Activated CD4-positive, alpha-beta T cell treated with anti-CD3 and anti-CD28 coated beads for 36 hours (primary cell): ENCODE measurements at regions not wholly inside any gene's neighbourhood (a gene's known extent, or its start where the extent isn't known, plus 50 kb on each side); places are given as distances from the start of the nearest gene placed in this dataset.
"Not testable (repeated sequence)": the region's sequence is repeated elsewhere in the genome, so short reads cannot be mapped to it uniquely, and the experiment has no call there.

Experiments
- ATAC-seq: fragments of 200-7000 bp; cut with Tn5 transposase; one replicate; pipeline ENCODE4 v1.10.0; 2021; ENCODE audit warnings: mild to moderate bottlenecking, moderate library complexity
- CTCF ChIA-PET: fragments of 350-600 bp; sonication (Branson Sonifier 250); formaldehyde crosslinking; loops from one replicate; lab custom pipeline; 2021; ENCODE audit warnings: antibody characterized with exemption; lab: Charles Lee
- POLR2A ChIA-PET: fragments of 350-600 bp; sonication (Branson Sonifier 250); formaldehyde crosslinking; loops from one replicate; lab custom pipeline; 2021; ENCODE audit warnings: antibody characterized with exemption, inconsistent platforms; lab: Charles Lee
- DNase-seq: peaks from one replicate; pipeline ENCODE4 v3.0.0-alpha.2; 2020
- H3K27ac Mint-ChIP-seq: one replicate; pipeline ENCODE4 v1.8.0; 2021; ENCODE audit warnings: mixed read lengths
- H3K27me3 Mint-ChIP-seq: one replicate; pipeline ENCODE4 v1.8.0; 2021; ENCODE audit warnings: mixed read lengths
- H3K36me3 Mint-ChIP-seq: one replicate; pipeline ENCODE4 v1.8.0; 2021; ENCODE audit warnings: low read depth, mixed read lengths
- H3K4me1 Mint-ChIP-seq: one replicate; pipeline ENCODE4 v1.8.0; 2021; ENCODE audit warnings: mixed read lengths
- H3K4me3 Mint-ChIP-seq: one replicate; pipeline ENCODE4 v1.8.0; 2021; ENCODE audit warnings: mild to moderate bottlenecking, moderate library complexity, mixed read lengths
- H3K9me3 Mint-ChIP-seq: one replicate; pipeline ENCODE4 v1.8.0; 2021; ENCODE audit warnings: low read depth, mixed read lengths
- intact Hi-C, 2 experiments: fragments of 100-400 bp; cut with DNase I in 1 of 2; cut with micrococcal nuclease in 1 of 2; formaldehyde crosslinking; loops; one replicate each; pipeline versions ENCODE4 v1.14.2 to v1.15.1; 2022 to 2024; cut with DNase I, micrococcal nuclease

DNA sequence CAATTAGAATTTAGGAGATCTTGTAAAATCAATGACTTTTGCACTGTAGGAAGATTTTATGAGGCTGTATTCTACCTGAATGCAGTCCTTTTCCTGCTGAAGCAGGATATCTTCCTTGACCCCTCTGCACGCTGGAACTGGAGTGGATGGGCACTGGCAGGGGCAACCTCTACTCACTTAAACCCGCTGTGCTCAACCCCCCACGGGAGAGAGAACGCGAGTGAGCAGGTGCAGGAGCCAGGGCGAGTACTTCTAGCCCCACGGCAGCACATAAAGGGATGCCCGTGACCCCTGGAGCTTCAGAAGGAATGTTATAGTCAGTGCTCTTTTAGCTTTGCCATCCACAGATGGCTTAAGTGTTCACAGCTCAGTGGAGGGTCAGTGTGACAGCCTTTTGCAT is 1144.8 kb downstream of the EPHA7 start:
- ATAC-seq (no peak), DNase-seq (no peak)
- CTCF ChIA-PET, result interaction anchor here (1.0 kb wide), 1 partner anchor 25 kb away, joined by 3 read pairs; no protein-coding TSS in a partner anchor
- no peak overlapping the region for H3K4me3 Mint-ChIP-seq
- intact Hi-C loops, result no loop called here
- H3K4me1 Mint-ChIP-seq, result no peaks in the 10 kb centered on the region
- POLR2A ChIA-PET, result no interaction called here
- H3K27me3 Mint-ChIP-seq, result no peaks in the 10 kb centered on the region
- H3K27ac Mint-ChIP-seq, result no peak overlapping the region
- H3K36me3 Mint-ChIP-seq, result no peaks in the 10 kb centered on the region
- peaks cover 14% of the 10 kb centered on the region for H3K9me3 Mint-ChIP-seq

DNA sequence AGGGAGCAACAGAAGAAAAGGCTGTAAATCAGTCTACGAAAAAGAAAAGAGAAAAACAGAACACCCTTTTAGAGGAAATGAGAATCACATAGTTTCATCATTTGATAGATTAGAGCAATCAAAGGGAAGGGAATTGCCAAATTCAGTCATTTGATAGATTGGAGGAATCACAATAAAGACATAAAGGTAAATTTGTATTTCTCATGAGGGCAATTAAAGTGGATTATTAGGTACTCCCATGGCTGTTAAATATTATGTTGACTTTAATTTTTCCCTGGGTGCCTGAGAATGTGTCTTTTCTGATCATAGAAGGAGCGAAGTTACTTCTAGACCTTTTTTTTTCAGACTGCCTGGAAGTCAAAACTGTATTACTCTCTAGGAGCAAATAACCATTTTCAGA is 1145.7 kb downstream of the EPHA7 start:
- intact Hi-C loops, result no loop called here
- peaks cover 14% of the 10 kb centered on the region for H3K9me3 Mint-ChIP-seq
- CTCF ChIA-PET, result no interaction called here
- ATAC-seq (no peak), DNase-seq (no peak)
- no peak overlapping the region for H3K27ac Mint-ChIP-seq
- POLR2A ChIA-PET, result no interaction called here
- H3K4me3 Mint-ChIP-seq, result no peak overlapping the region
- H3K27me3 Mint-ChIP-seq, result no peaks in the 10 kb centered on the region
- H3K4me1 Mint-ChIP-seq, result no peaks in the 10 kb centered on the region
- H3K36me3 Mint-ChIP-seq, result no peaks in the 10 kb centered on the region

DNA sequence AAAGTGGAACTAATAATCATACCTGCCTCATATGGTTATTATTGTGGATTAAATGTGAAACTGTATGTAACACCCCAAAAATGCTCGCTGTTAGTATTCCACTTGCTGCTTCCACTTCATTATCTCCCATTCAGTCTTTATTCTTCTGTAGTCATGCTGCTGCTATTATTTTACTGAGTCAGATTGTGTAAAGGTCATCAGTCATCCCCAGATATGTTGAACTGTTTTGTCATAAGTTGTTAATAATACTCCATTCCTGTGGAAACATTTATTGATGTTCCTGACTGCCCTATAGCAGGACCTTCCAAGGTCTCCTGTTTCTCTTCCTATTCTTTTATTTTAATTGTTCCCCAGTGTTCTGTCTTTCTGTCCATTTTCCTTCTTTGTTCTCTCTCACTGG is 1148.3 kb downstream of the EPHA7 start:
- DNase-seq (no peak), ATAC-seq (no peak)
- CTCF ChIA-PET, result no interaction called here
- intact Hi-C loops, result no loop called here
- no peak overlapping the region for H3K27ac Mint-ChIP-seq
- no peaks in the 10 kb centered on the region for H3K36me3 Mint-ChIP-seq
- H3K4me1 Mint-ChIP-seq, result no peaks in the 10 kb centered on the region
- H3K4me3 Mint-ChIP-seq, result no peak overlapping the region
- POLR2A ChIA-PET, result no interaction called here
- no peaks in the 10 kb centered on the region for H3K27me3 Mint-ChIP-seq
- H3K9me3 Mint-ChIP-seq, result peaks cover 17% of the 10 kb centered on the region

DNA sequence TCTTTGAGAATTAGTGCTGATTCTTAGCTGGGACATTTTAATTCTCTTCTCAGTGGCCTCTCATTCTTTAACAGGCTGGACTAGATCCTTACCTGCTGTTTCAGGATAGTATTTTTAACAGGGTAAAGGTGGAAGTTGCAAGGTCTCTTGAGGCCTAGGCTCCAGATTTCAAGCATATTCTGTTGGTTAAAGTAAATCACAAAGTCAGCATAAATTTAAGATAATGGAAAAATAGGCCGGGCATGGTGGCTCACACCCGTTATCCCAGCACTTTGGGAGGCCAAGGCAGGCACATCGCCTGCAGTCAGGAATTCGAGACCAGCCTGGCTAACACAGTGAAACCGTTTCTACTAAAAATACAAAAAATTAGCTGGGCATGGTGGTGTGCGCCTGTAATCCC is 1149.0 kb downstream of the EPHA7 start:
- ChIA-PET POLR2A (no interaction called here), CTCF (no interaction called here)
- no peak for DNase-seq
- no peak overlapping the region for H3K27ac Mint-ChIP-seq
- H3K4me1 Mint-ChIP-seq, result no peaks in the 10 kb centered on the region
- no peaks in the 10 kb centered on the region for H3K36me3 Mint-ChIP-seq
- H3K4me3 Mint-ChIP-seq, result no peak overlapping the region
- H3K9me3 Mint-ChIP-seq, result peaks cover 15% of the 10 kb centered on the region
- intact Hi-C loops, result no loop called here
- no peak for ATAC-seq
- no peaks in the 10 kb centered on the region for H3K27me3 Mint-ChIP-seq

DNA sequence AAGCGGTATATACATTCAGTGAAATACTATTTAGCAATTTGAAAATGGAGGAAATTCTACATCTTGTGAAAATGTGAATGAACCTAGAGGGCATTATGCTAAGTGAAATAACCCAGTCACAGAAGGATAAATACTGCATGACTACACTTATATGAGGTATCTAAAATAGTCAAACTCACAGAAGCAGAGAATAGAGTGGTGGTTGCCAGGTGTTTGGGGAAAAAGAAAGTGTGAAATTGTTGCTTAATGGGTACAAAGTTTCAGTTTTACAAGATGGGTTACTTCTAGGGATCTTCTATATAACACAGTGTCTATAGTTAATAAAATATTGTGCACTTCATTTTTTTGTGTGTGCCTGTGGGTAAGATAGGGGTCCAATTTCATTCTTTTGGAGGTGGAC is 1152.0 kb downstream of the EPHA7 start:
- intact Hi-C loops, result no loop called here
- ATAC-seq, result no peak
- no peaks in the 10 kb centered on the region for H3K27me3 Mint-ChIP-seq
- no peak for DNase-seq
- H3K4me3 Mint-ChIP-seq, result no peak overlapping the region
- no peak overlapping the region for H3K27ac Mint-ChIP-seq
- ChIA-PET CTCF (no interaction called here), POLR2A (no interaction called here)
- no peaks in the 10 kb centered on the region for H3K4me1 Mint-ChIP-seq
- H3K36me3 Mint-ChIP-seq, result no peaks in the 10 kb centered on the region
- peaks cover 11% of the 10 kb centered on the region for H3K9me3 Mint-ChIP-seq

DNA sequence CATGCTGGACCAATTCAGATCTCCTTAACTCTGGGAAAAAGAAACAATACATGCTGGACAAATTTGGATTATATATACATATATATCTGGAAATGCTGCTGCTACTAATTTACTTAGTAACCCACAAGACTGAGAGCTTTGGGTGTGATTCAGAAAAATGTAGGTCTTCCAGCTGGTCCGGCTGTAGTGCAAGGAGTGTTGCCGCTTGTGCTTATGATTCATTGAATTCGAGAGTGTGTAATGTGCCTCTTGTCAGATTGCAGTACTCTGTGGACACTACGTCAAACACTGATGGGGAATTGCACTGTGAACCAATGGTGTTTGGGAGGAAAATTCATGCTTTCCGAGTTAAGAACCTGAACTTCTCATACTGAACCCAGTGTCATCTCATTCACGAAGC is 1155.5 kb downstream of the EPHA7 start:
- intact Hi-C loops, result no loop called here
- no peak overlapping the region for H3K4me3 Mint-ChIP-seq
- H3K36me3 Mint-ChIP-seq, result no peaks in the 10 kb centered on the region

DNA sequence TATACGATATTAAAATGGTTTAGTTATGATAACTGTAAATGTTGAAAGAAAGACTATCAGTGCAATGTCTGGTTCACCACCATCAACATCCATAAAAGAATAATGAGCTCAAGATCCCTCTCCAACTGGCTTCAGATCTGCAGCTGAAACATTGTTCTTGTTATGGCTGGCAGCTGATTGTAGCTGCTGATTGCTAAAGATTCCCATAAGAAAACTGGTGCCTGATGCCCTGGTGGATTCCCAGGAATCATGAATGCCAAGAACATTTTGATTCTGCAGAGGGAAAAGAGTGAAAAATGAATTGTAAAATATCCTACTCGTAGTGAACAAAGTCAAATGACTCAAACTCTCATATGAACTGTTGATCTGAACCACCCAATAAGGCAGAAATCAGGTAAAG is 1160.2 kb downstream of the EPHA7 start:
- intact Hi-C loops, result no loop called here
- POLR2A ChIA-PET, result no interaction called here
- CTCF ChIA-PET, result no interaction called here
- no peaks in the 10 kb centered on the region for H3K36me3 Mint-ChIP-seq
- peaks cover 1% of the 10 kb centered on the region for H3K9me3 Mint-ChIP-seq
- H3K27ac Mint-ChIP-seq, result no peak overlapping the region
- H3K4me3 Mint-ChIP-seq, result no peak overlapping the region
- H3K27me3 Mint-ChIP-seq, result no peaks in the 10 kb centered on the region
- DNase-seq (no peak), ATAC-seq (no peak)
- no peaks in the 10 kb centered on the region for H3K4me1 Mint-ChIP-seq

More for the DNA sequence above, 1155.5 kb downstream of the EPHA7 start:
- no peaks in the 10 kb centered on the region for H3K27me3 Mint-ChIP-seq
- no peak overlapping the region for H3K27ac Mint-ChIP-seq
- ChIA-PET POLR2A (no interaction called here), CTCF (no interaction called here)
- ATAC-seq, result no peak
- no peak for DNase-seq
- peaks cover 4% of the 10 kb centered on the region for H3K9me3 Mint-ChIP-seq
- no peaks in the 10 kb centered on the region for H3K4me1 Mint-ChIP-seq

DNA sequence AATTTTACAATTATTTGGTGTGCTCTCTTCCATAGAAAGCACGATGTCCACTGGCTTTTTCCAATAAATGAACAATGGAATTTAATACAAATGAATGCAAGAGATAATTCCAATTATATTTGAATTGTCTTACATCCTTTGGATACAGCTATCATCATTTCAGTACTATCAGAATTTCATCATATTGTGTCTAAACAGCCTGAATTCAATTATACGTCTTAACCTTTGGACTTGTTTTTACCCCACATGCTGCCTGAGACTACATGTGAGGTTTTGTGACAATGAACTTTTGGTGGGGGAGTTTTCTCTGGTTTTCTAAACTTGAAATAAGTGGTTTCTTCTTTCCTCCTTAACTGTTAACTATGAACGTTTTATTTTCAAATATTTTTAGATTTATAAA is 1176.0 kb downstream of the EPHA7 start:
- no peaks in the 10 kb centered on the region for H3K27me3 Mint-ChIP-seq
- H3K9me3 Mint-ChIP-seq, result peaks cover 4% of the 10 kb centered on the region
- POLR2A ChIA-PET, result no interaction called here
- H3K27ac Mint-ChIP-seq, result no peak overlapping the region
- H3K36me3 Mint-ChIP-seq, result no peaks in the 10 kb centered on the region
- DNase-seq (no peak), ATAC-seq (no peak)
- H3K4me1 Mint-ChIP-seq, result no peaks in the 10 kb centered on the region
- CTCF ChIA-PET, result no interaction called here
- intact Hi-C loops, result no loop called here
- H3K4me3 Mint-ChIP-seq, result no peak overlapping the region

DNA sequence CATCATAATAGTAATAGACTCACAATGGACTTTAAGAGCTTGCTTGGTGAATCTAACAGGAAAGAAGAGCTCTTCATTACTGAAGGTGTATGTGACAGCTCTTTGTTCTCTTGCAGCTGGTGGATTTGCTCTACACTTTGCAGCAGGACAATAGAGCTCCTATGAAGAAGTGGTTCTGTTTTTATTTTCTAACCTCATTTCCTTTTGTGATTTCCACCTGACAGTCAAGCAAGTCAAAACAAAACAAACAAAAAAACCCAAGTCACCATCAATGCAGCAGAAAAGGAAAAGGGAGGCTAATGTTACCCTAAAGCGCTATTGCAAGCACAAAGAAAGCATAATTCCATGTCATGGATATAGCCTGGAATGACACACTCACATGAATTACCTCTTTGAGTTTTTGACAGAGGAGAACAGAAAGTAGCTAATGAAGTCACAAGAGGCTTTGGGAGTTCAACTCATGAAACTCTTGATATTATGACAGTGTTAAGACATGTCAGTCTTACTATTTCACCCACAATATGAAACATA is 1188.1 kb downstream of the EPHA7 start:
- no peak overlapping the region for H3K4me3 Mint-ChIP-seq
- POLR2A ChIA-PET, result no interaction called here
- CTCF ChIA-PET, result no interaction called here
- no peaks in the 10 kb centered on the region for H3K4me1 Mint-ChIP-seq
- no peak for DNase-seq
- ATAC-seq, result no peak
- no peaks in the 10 kb centered on the region for H3K27me3 Mint-ChIP-seq
- peaks cover 6% of the 10 kb centered on the region for H3K9me3 Mint-ChIP-seq
- H3K27ac Mint-ChIP-seq, result no peak overlapping the region
- intact Hi-C loops, result no loop called here
- H3K36me3 Mint-ChIP-seq, result no peaks in the 10 kb centered on the region

DNA sequence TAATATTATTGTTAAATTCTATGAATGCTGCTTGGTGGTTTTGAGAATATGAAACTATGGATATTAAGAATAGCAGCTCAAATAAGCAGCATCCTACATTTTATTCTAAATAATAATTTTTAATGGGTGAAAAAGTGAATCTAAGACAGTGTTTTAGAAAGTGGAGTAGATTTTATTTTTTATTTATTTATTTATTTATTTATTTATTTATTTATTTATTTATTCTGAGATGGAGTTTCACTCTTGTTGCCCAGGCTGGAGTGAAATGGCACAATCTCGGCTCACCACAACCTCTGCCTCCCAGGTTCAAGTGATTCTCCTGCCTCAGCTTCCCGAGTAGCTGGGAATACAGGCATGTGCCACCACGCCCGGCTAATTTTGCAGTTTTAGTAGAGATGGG is 1199.4 kb downstream of the EPHA7 start:
- H3K27ac Mint-ChIP-seq, CTCF ChIA-PET, H3K27me3 Mint-ChIP-seq, H3K4me3 Mint-ChIP-seq, H3K36me3 Mint-ChIP-seq, H3K9me3 Mint-ChIP-seq, H3K4me1 Mint-ChIP-seq, intact Hi-C loops, ATAC-seq, DNase-seq, POLR2A ChIA-PET: not testable (repeated sequence)

DNA sequence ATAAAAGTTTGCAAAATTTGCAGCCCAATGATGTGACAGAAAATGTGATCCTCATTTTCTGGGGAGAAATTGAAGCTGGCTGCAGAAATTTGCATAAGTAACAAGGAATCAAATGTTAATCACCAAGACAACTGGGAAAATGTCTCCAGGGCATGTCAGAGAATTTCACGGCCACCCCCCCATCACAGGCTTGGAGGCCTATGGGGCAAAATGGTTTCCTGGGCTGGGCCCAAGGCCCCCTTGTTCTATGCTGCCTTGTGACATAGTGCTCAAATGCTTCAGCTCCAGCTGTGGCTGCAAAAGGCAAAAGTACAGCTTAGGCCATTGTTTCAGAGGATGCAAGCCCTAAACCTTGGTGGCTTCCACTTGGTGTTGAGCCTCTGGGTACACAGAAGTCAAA is 1202.6 kb downstream of the EPHA7 start:
- intact Hi-C loops, result no loop called here
- H3K4me3 Mint-ChIP-seq, result no peak overlapping the region
- DNase-seq, result no peak
- ChIA-PET POLR2A (no interaction called here), CTCF (no interaction called here)
- H3K4me1 Mint-ChIP-seq, result no peaks in the 10 kb centered on the region
- no peak overlapping the region for H3K27ac Mint-ChIP-seq
- ATAC-seq, result no peak
- no peaks in the 10 kb centered on the region for H3K27me3 Mint-ChIP-seq
- no peaks in the 10 kb centered on the region for H3K36me3 Mint-ChIP-seq
- peaks cover 9% of the 10 kb centered on the region for H3K9me3 Mint-ChIP-seq

DNA sequence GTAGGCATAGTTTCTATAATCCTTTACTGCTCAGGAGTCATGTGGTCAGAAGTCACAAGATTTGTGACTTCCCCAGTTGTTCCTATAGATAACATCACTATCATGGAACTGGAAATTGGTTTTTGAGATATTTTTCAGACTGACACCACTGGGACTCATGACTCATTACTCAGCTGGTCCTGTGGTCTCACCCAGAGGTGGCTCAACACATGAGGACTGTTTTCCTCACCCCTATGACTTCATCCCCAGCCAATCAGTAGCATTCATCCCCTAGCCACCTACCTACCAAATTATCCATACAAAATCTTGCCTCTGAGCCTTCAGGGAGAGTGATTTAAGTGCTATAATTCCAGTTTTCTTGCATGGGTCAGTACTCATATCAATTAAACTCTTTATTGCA is 1217.7 kb downstream of the EPHA7 start:
- no peaks in the 10 kb centered on the region for H3K4me1 Mint-ChIP-seq
- no peak for ATAC-seq
- H3K27ac Mint-ChIP-seq, result no peak overlapping the region
- intact Hi-C loops, result no loop called here
- no peaks in the 10 kb centered on the region for H3K27me3 Mint-ChIP-seq
- ChIA-PET CTCF (interaction anchor here (0.5 kb wide), 1 partner anchor 48 kb away, joined by 3 read pairs; no protein-coding TSS in a partner anchor), POLR2A (no interaction called here)
- H3K9me3 Mint-ChIP-seq, result peaks cover 3% of the 10 kb centered on the region
- H3K36me3 Mint-ChIP-seq, result no peaks in the 10 kb centered on the region
- no peak for DNase-seq
- H3K4me3 Mint-ChIP-seq, result no peak overlapping the region

DNA sequence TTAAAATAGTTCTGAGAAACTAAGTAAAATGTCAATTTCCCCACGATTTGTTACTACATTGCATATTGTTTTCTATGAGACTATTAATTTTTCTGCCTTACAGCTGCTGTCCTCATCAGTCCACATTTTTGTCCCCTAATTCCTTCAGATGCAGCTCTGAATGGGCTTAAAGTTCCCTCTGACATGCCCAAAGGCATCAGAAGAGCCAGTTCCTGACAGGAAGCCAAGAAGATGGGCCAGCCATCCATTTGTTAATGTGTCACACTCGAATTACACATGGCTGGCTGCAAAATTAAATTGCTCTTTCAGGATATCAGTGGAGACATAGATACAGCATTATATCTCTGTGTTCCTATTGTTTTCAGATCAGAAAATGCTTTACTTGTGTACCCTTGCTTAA is 1223.0 kb downstream of the EPHA7 start:
- Mint-ChIP-seq H3K27ac (no peak overlapping the region), H3K4me3 (no peak overlapping the region), H3K27me3 (no peaks in the 10 kb centered on the region), H3K9me3 (peaks cover 5% of the 10 kb centered on the region), H3K4me1 (no peaks in the 10 kb centered on the region), H3K36me3 (no peaks in the 10 kb centered on the region)
- ChIA-PET POLR2A (no interaction called here), CTCF (no interaction called here)
- DNase-seq (no peak), ATAC-seq (no peak)
- intact Hi-C loops, result no loop called here
